ENCODE measurements at regions not wholly inside any gene's neighbourhood (a gene's known extent, or its start where the extent isn't known, plus 50 kb on each side); places are given as distances from the start of the nearest gene placed in this dataset.

DNA sequence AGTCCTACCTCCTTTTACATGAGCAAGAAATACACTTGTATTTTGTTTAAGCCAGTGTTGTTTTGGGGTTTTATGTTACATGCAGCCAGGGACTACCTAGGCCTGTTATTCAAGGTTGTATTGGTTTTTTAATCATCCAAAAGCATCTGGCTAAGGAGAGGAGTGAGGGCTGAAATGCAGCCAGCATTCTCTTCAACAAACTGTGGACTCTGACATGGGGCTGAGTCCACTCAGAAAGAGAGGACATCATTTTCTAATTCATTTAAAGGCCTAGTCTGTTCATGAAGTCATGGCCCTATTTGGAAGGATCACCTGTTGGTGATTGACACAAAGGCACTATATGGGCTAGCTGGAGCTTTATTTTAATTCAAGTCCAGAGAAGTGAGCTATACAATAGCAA, 190.4 kb downstream of the TTLL7 start:
- Histone ChIP-seq H4K20me1 (ENCODE audit: control insufficient read depth, insufficient read depth) (no peaks in the 10 kb centered on the region), H2AFZ (ENCODE audit: control insufficient read depth, low read depth, low read length) (no peak overlapping the region), H3K36me3 (ENCODE audit: control insufficient read depth in 2 of 2, insufficient read depth in 2 of 2, low read length in 1 of 2) (no peaks in the 10 kb centered on the region), H3K27me3 (replicated peaks in 1 of 2; ENCODE audit: control insufficient read depth in 2 of 2, insufficient read depth in 2 of 2, low read length in 1 of 2) (no peaks in the 10 kb centered on the region), H3K79me2 (ENCODE audit: control insufficient read depth, insufficient read depth, low read length) (no peaks in the 10 kb centered on the region), H3K4me2 (ENCODE audit: control insufficient read depth, insufficient read depth) (no peak overlapping the region), H3K9me3 (replicated peaks; ENCODE audit: control insufficient read depth, insufficient read depth, low read length) (no peaks in the 10 kb centered on the region), H3K27ac (ENCODE audit: control insufficient read depth, insufficient read depth) (no peak overlapping the region), H3K4me1 (ENCODE audit: control insufficient read depth, insufficient read depth, low read length) (no peaks in the 10 kb centered on the region), H3K4me3 (no peak overlapping the region), H3K9ac (ENCODE audit: control insufficient read depth, insufficient read depth, low read length) (no peak overlapping the region)
- POLR2A ChIA-PET: no interaction called here
- CTCF ChIA-PET: no interaction called here
- RAD21 ChIA-PET (ENCODE audit: unreplicated experiment): no interaction called here
- ATAC-seq: no peak
- SMC1A ChIA-PET (ENCODE audit: uncharacterized antibody, unreplicated experiment): no interaction called here
- no TSS peak for BruUV-seq (replicated peaks)
- no peak for TF ChIP-seq EP300 (IDR thresholded peaks at IDR 0.05; ENCODE audit: borderline replicate concordance in 1 of 2, control insufficient read depth in 1 of 2, low read depth in 2 of 2, low read length in 2 of 2)
- TF ChIP-seq IKZF1 (conservative IDR thresholded peaks at IDR 0.05): no peak
- TF ChIP-seq TBL1XR1 (IDR thresholded peaks at IDR 0.05; ENCODE audit: low read depth, low read length): no peak
- TF ChIP-seq BRCA1 (IDR thresholded peaks at IDR 0.05; ENCODE audit: low read depth, low read length): no peak
- TF ChIP-seq ZNF207 (IDR thresholded peaks at IDR 0.05; ENCODE audit: borderline replicate concordance): no peak
- TF ChIP-seq, protein P1, sequence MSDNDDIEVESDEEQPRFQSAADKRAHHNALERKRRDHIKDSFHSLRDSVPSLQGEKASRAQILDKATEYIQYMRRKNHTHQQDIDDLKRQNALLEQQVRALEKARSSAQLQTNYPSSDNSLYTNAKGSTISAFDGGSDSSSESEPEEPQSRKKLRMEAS (IDR thresholded peaks at IDR 0.05; ENCODE audit: low read depth, low read length): no peak
- no peak for TF ChIP-seq KDM1A (IDR thresholded peaks at IDR 0.05; ENCODE audit: borderline replicate concordance)
- FAIRE-seq: no peak
- DNase-seq (ENCODE audit: low read depth, low spot score): no peak
- in situ Hi-C loops (cut with MboI): no loop called here
- intact Hi-C loops (cut with micrococcal nuclease; ENCODE audit: unreplicated experiment): no loop called here

DNA sequence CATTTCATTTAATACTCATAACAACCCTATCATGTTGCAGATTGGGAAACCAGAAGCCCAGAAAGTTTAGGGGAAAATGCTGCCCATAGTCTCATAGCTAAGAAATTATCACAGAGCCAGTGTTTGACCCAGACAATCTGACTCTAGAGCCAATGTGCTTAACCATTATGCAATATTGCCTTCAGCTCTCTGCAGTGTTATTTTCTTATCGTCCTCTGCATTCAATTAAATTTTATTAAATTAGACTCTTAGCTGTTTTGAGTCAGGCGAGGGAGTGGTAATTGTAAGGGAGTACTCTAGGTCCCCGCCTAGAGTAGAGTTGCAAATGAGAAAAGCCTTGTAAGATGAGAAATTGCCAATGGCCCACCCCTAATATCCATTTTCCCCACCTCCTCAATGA, 191.1 kb downstream of the TTLL7 start:
- no peak overlapping the region for H3K4me3 ChIP-seq
- in situ Hi-C loops (cut with MboI) (no loop called here), intact Hi-C loops (cut with micrococcal nuclease; ENCODE audit: unreplicated experiment) (no loop called here)
- BruUV-seq (replicated peaks): no TSS peak
- DNase-seq (ENCODE audit: low read depth, low spot score): no peak
- FAIRE-seq: no peak
- TF ChIP-seq NR2C2 (IDR thresholded peaks at IDR 0.05; ENCODE audit: borderline replicate concordance, control insufficient read depth, insufficient read length, low read depth) (no peak), SMAD1 (IDR thresholded peaks at IDR 0.05; ENCODE audit: low read depth, partially characterized antibody) (no peak), POLR2AphosphoS5 (IDR thresholded peaks at IDR 0.05; ENCODE audit: low read length) (no peak)
- TF ChIP-seq, protein P2, sequence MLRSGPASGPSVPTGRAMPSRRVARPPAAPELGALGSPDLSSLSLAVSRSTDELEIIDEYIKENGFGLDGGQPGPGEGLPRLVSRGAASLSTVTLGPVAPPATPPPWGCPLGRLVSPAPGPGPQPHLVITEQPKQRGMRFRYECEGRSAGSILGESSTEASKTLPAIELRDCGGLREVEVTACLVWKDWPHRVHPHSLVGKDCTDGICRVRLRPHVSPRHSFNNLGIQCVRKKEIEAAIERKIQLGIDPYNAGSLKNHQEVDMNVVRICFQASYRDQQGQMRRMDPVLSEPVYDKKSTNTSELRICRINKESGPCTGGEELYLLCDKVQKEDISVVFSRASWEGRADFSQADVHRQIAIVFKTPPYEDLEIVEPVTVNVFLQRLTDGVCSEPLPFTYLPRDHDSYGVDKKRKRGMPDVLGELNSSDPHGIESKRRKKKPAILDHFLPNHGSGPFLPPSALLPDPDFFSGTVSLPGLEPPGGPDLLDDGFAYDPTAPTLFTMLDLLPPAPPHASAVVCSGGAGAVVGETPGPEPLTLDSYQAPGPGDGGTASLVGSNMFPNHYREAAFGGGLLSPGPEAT (IDR thresholded peaks at IDR 0.05; ENCODE audit: low read depth): no peak
- ChIA-PET POLR2A (no interaction called here), CTCF (no interaction called here), RAD21 (ENCODE audit: unreplicated experiment) (no interaction called here), SMC1A (ENCODE audit: uncharacterized antibody, unreplicated experiment) (no interaction called here)
- no peak overlapping the region for H3K9ac ChIP-seq (ENCODE audit: control insufficient read depth, insufficient read depth, low read length)
- no peak overlapping the region for H3K27ac ChIP-seq (ENCODE audit: control insufficient read depth, insufficient read depth)
- WGBS (ENCODE audit: insufficient coverage, insufficient replicate concordance, low lambda C conversion rate, missing lambda C conversion rate): 38% methylated on average over 3 of the region's 3 CpGs
- H2AFZ ChIP-seq (ENCODE audit: control insufficient read depth, low read depth, low read length): no peak overlapping the region
- ATAC-seq: no peak
- no peak overlapping the region for H3K4me2 ChIP-seq (ENCODE audit: control insufficient read depth, insufficient read depth)
- no peaks in the 10 kb centered on the region for H3K4me1 ChIP-seq (ENCODE audit: control insufficient read depth, insufficient read depth, low read length)
- no peaks in the 10 kb centered on the region for H3K9me3 ChIP-seq (replicated peaks; ENCODE audit: control insufficient read depth, insufficient read depth, low read length)
- H3K27me3 ChIP-seq (replicated peaks in 1 of 2; ENCODE audit: control insufficient read depth in 2 of 2, insufficient read depth in 2 of 2, low read length in 1 of 2): no peaks in the 10 kb centered on the region
- no peaks in the 10 kb centered on the region for H3K36me3 ChIP-seq (ENCODE audit: control insufficient read depth in 2 of 2, insufficient read depth in 2 of 2, low read length in 1 of 2)
- no peaks in the 10 kb centered on the region for H3K79me2 ChIP-seq (ENCODE audit: control insufficient read depth, insufficient read depth, low read length)
- no peaks in the 10 kb centered on the region for H4K20me1 ChIP-seq (ENCODE audit: control insufficient read depth, insufficient read depth)
